ENCODE measurements at regions not wholly inside any gene's neighbourhood (a gene's known extent, or its start where the extent isn't known, plus 50 kb on each side); places are given as distances from the start of the nearest gene placed in this dataset.
A peak's percentile ranks its signal among the peaks of the same experiment; 100 is the strongest.
"Not testable (repeated sequence)": the region's sequence is repeated elsewhere in the genome, so short reads cannot be mapped to it uniquely, and the experiment has no call there.

- Mint-ChIP-seq H3K4me1 (peaks cover 42% of the 10 kb centered on the region), H3K27ac (peak overlapping the region; percentile 84 to 90 (median 87)), H3K4me3 (peak overlapping the region; percentile 65 to 75 (median 74)), H3K27me3 (ENCODE audit: low read depth) (peaks cover 4% of the 10 kb centered on the region), H3K36me3 (ENCODE audit: low read depth) (no peaks in the 10 kb centered on the region), H3K9me3 (no peaks in the 10 kb centered on the region)
- no peak for TF ChIP-seq CTCF (IDR thresholded peaks at IDR 0.05; ENCODE audit: unreplicated experiment in 3 of 3)
Measured at GRCh38 chr4:147157860-147158701, 212.4 kb upstream of the TTC29 start.

- Mint-ChIP-seq H3K36me3 (ENCODE audit: low read depth) (no peaks in the 10 kb centered on the region), H3K9me3 (no peaks in the 10 kb centered on the region), H3K4me1 (peaks cover 45% of the 10 kb centered on the region), H3K27me3 (ENCODE audit: low read depth) (peaks cover 4% of the 10 kb centered on the region), H3K27ac (peak overlapping the region; percentile 74 to 84 (median 78)), H3K4me3 (no peak overlapping the region)
- peak; percentile 78 to 83 (median 78) for TF ChIP-seq CTCF (IDR thresholded peaks at IDR 0.05; ENCODE audit: unreplicated experiment in 3 of 3)
Measured at GRCh38 chr4:147160908-147161513, 215.3 kb upstream of the TTC29 start.

GRCh38 chr4:147163311-147163710 lies 217.6 kb upstream of the TTC29 start:
- peaks cover 26% of the 10 kb centered on the region for H3K4me1 Mint-ChIP-seq
- no peaks in the 10 kb centered on the region for H3K9me3 Mint-ChIP-seq
- H3K27me3 Mint-ChIP-seq (ENCODE audit: low read depth): no peaks in the 10 kb centered on the region
- H3K4me3 Mint-ChIP-seq: no peak overlapping the region
- peak overlapping the region in 2 of 3 experiments; percentile 45 for H3K27ac Mint-ChIP-seq
- no peak for TF ChIP-seq CTCF (IDR thresholded peaks at IDR 0.05; ENCODE audit: unreplicated experiment in 3 of 3)
- no peaks in the 10 kb centered on the region for H3K36me3 Mint-ChIP-seq (ENCODE audit: low read depth)

GRCh38 chr4:147168200-147168599 lies 222.5 kb upstream of the TTC29 start:
- H3K27ac Mint-ChIP-seq; H3K36me3 Mint-ChIP-seq (ENCODE audit: low read depth); H3K4me3 Mint-ChIP-seq; H3K4me1 Mint-ChIP-seq; H3K27me3 Mint-ChIP-seq (ENCODE audit: low read depth); H3K9me3 Mint-ChIP-seq: not testable (repeated sequence)

- TF ChIP-seq CTCF (IDR thresholded peaks at IDR 0.05; ENCODE audit: unreplicated experiment in 3 of 3): no peak
- Mint-ChIP-seq H3K27ac (peak overlapping the region; percentile 81 to 96 (median 82)), H3K4me3 (no peak overlapping the region), H3K36me3 (ENCODE audit: low read depth) (no peaks in the 10 kb centered on the region), H3K9me3 (no peaks in the 10 kb centered on the region), H3K4me1 (peaks cover 24% of the 10 kb centered on the region), H3K27me3 (ENCODE audit: low read depth) (no peaks in the 10 kb centered on the region)
Measured at GRCh38 chr4:147173322-147173721, 227.7 kb upstream of the TTC29 start.

- TF ChIP-seq CTCF (IDR thresholded peaks at IDR 0.05; ENCODE audit: unreplicated experiment in 3 of 3): no peak
- Mint-ChIP-seq H3K27ac (peak overlapping the region; percentile 81 to 96 (median 82)), H3K36me3 (ENCODE audit: low read depth) (no peaks in the 10 kb centered on the region), H3K9me3 (no peaks in the 10 kb centered on the region), H3K27me3 (ENCODE audit: low read depth) (no peaks in the 10 kb centered on the region), H3K4me3 (no peak overlapping the region), H3K4me1 (peaks cover 24% of the 10 kb centered on the region)
Measured at GRCh38 chr4:147173797-147174432, 228.3 kb upstream of the TTC29 start.

All from nephron (organoid).